ENCODE measurements at regions not wholly inside any gene's neighbourhood (a gene's known extent, or its start where the extent isn't known, plus 50 kb on each side); places are given as distances from the start of the nearest gene placed in this dataset.

DNA sequence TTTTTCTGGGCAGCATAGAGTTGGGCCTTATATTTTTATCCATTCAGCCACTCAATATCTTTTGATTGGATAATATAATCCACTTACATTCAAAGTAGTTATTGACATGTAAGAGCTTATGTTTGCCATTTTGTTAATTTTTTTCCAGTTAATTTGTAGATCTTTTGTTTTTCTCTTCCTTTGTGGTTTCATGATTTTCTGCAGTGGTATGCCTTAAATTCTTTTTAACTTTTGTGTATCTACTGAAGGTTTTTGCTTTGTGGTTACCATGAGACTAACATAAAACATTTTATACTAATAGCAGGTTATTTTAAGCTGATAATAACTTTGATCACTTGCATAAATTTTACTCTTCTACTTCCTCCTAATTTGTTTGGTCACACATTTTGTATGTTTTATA, 140.8 kb upstream of the GATB start:
- no peaks in the 10 kb centered on the region for H3K4me1 ChIP-seq (ENCODE audit: control insufficient read depth, insufficient read depth, low read length)
- H3K4me3 ChIP-seq (ENCODE audit: low read length), result no peak overlapping the region

DNA sequence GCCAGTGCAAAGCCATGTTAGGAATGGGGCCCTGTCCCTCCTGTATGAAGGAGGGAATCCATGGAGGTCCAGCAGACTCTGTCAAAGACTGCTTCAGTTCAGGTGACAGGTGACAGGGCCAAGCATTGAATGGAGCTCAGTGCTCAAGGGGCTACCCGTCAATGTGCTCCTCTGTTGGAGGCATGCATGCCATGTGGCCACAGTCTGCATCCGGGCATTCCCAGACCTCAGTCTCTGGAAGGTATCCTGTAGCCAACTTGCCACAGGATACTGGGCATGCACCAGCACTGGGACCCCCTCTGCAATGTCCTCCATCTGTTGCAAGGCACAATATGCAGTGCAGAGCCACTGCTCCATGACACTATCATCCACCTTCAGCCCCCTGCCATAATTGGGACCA, 136.1 kb upstream of the GATB start:
- no peaks in the 10 kb centered on the region for H3K27me3 ChIP-seq (ENCODE audit: control insufficient read depth, insufficient read depth, low read length)
- no peak overlapping the region for H3K27ac ChIP-seq (ENCODE audit: low read depth, low read length)
- H3K4me3 ChIP-seq (ENCODE audit: low read length), result no peak overlapping the region
- no peak overlapping the region for H3K9ac ChIP-seq (ENCODE audit: low read length)
- H3K36me3 ChIP-seq (ENCODE audit: control insufficient read depth, insufficient read depth, low read length), result no peaks in the 10 kb centered on the region
- no peaks in the 10 kb centered on the region for H3K4me1 ChIP-seq (ENCODE audit: control insufficient read depth, insufficient read depth, low read length)

More for the DNA sequence above, 140.8 kb upstream of the GATB start:
- Histone ChIP-seq H3K27me3 (ENCODE audit: control insufficient read depth, insufficient read depth, low read length) (no peaks in the 10 kb centered on the region), H3K27ac (ENCODE audit: low read depth, low read length) (no peak overlapping the region), H3K36me3 (ENCODE audit: control insufficient read depth, insufficient read depth, low read length) (no peaks in the 10 kb centered on the region), H3K9ac (ENCODE audit: low read length) (no peak overlapping the region)

DNA sequence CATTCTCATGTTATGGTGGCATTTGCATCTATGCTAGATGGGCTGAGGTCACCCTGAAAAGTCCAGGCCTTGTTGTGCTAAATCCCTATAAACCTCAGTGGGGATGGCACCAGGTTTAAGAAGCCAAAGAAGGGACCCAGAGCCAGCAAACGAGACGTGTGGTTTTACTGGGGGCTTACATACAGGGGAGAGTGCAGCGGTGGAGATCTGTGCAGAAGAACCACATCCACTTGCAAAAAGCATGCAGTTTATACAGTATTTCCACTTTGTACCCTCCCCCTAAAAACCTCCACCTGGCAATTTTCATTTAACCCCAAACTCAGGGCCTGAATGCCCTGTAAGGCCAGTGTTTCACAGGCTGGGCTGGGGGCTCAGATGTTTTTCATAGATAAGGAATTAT, 134.9 kb upstream of the GATB start:
- Histone ChIP-seq H3K27ac (ENCODE audit: low read depth, low read length) (no peak overlapping the region), H3K9ac (ENCODE audit: low read length) (no peak overlapping the region), H3K27me3 (ENCODE audit: control insufficient read depth, insufficient read depth, low read length) (no peaks in the 10 kb centered on the region), H3K36me3 (ENCODE audit: control insufficient read depth, insufficient read depth, low read length) (no peaks in the 10 kb centered on the region), H3K4me1 (ENCODE audit: control insufficient read depth, insufficient read depth, low read length) (no peaks in the 10 kb centered on the region), H3K4me3 (ENCODE audit: low read length) (no peak overlapping the region)

DNA sequence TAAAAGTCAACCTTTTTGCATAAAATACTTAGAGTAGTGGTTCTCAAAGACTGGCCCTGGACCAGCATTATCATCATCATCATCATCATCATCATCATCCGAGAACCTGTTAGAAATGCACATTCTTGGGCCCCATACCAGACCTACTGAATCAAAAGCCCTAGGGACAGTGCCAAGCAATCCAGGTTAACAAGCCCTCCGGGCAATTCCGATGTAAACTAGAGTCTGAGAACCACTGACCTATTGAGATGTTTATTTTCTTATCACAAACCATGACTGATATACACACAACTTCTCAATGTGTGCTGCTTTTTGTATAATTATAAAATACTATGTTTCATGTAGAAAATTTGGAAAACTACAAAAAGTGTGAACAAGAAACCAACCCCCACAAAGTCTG, 133.4 kb upstream of the GATB start:
- Histone ChIP-seq H3K27me3 (ENCODE audit: control insufficient read depth, insufficient read depth, low read length) (no peaks in the 10 kb centered on the region), H3K36me3 (ENCODE audit: control insufficient read depth, insufficient read depth, low read length) (no peaks in the 10 kb centered on the region)

DNA sequence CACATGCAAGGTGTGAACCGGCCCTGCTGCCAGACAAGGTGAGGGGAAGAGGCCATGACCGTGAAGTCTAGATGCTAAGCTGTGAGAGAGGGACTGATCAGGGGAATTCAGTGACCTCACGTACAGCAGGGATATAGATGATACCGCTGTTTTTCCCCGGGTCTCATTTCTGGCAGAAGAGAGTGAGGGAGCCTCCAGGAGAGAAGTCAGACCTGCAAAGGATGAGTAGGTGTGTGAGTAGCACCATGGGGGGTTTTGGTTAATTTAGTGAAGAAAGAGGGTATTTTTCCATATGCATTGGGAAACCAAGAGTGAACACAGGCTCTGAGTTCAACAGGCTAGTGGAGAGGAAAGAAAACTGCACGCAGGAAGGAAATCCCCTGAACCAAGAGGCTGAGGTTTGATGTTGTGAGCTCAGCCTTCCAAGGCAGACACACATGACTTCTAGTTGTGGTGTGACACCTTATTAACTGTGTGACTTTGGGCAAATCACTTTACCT, 127.6 kb upstream of the GATB start:
- H3K36me3 ChIP-seq (ENCODE audit: control insufficient read depth, insufficient read depth, low read length), result no peaks in the 10 kb centered on the region
- H3K27ac ChIP-seq (ENCODE audit: low read depth, low read length), result no peak overlapping the region
- no peak overlapping the region for H3K4me3 ChIP-seq (ENCODE audit: low read length)
- no peaks in the 10 kb centered on the region for H3K4me1 ChIP-seq (ENCODE audit: control insufficient read depth, insufficient read depth, low read length)
- H3K9ac ChIP-seq (ENCODE audit: low read length), result no peak overlapping the region
- no peaks in the 10 kb centered on the region for H3K27me3 ChIP-seq (ENCODE audit: control insufficient read depth, insufficient read depth, low read length)

More for the DNA sequence above, 133.4 kb upstream of the GATB start:
- Histone ChIP-seq H3K4me3 (ENCODE audit: low read length) (no peak overlapping the region), H3K27ac (ENCODE audit: low read depth, low read length) (no peak overlapping the region), H3K4me1 (ENCODE audit: control insufficient read depth, insufficient read depth, low read length) (no peaks in the 10 kb centered on the region), H3K9ac (ENCODE audit: low read length) (no peak overlapping the region)

DNA sequence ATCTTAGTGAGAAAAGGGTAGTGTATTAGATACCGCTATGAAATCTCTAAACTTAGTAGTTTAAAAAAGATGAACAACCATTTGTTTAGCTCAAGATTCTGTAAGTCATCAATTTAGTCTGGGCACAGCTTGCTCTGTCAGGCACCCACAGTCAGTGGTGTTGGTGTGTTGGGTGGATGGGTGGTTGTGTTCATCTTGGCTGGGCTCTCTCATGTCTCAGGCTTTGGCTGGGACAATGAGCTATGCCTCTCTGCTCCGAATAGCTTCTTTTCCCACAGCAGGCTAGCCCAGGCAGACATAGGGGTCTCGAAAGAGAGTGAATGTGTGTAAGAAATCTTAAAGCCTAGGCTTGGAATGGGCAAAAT, 127.0 kb upstream of the GATB start:
- Histone ChIP-seq H3K27me3 (ENCODE audit: control insufficient read depth, insufficient read depth, low read length) (no peaks in the 10 kb centered on the region), H3K9ac (ENCODE audit: low read length) (no peak overlapping the region), H3K4me1 (ENCODE audit: control insufficient read depth, insufficient read depth, low read length) (no peaks in the 10 kb centered on the region), H3K27ac (ENCODE audit: low read depth, low read length) (no peak overlapping the region), H3K4me3 (ENCODE audit: low read length) (no peak overlapping the region), H3K36me3 (ENCODE audit: control insufficient read depth, insufficient read depth, low read length) (no peaks in the 10 kb centered on the region)

DNA sequence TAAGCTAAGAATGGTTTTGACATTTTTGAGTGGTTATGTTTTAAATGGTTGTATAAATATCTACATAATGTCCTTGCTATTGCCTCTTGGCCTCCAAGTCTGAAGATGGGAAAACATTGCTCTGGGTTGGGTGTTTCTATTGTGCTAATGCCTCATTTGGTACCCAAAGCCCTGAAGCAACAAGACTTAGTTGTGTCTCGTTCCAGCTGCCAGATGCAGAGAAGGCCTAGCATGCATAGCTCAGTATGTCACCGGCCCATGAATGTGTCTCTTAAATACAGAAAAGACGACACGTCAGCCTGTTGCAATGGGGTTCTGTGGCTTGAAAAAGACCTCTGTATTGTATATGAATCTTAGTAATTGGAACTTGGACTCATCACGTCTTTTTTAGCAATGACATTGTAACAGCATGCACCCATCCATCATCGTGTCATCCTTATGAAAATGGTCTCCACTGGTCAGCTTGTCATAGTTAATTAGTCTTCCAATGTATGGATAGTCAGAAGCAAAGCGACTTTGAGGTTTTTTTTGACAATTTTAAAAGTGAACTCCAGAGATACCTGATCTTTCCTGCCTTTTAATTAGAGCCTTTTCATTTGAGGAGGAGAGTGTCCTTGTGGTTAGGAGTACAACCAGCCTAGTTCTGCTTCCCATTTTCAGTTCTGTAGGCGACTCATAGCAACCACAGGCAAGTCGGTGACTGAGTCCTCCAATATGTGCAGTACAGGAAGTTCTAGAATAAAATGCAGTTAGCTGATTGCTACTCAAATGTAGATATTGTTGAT, 126.4 kb upstream of the GATB start:
- Histone ChIP-seq H3K9ac (ENCODE audit: low read length) (no peak overlapping the region), H3K4me3 (ENCODE audit: low read length) (no peak overlapping the region), H3K27me3 (ENCODE audit: control insufficient read depth, insufficient read depth, low read length) (no peaks in the 10 kb centered on the region), H3K4me1 (ENCODE audit: control insufficient read depth, insufficient read depth, low read length) (no peaks in the 10 kb centered on the region), H3K36me3 (ENCODE audit: control insufficient read depth, insufficient read depth, low read length) (no peaks in the 10 kb centered on the region), H3K27ac (ENCODE audit: low read depth, low read length) (no peak overlapping the region)

DNA sequence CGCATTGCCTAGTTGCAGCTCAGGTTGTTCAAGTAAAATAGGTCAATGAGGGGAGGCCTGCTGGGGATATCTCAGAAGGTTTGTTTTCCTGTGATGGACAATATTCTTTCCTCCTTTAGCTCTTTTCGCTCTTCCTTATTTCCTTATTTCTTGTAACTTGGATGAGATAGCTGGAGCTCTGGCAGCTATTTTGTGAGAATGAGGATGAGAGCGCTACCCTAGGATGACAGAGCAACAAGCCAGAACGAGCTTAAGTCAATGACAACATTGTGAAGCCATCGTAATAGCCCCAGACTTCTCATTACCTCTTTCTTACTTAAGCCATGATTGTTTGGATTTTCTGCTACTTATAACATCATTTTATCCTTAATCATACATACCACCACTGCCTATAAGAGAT, 124.3 kb upstream of the GATB start:
- Histone ChIP-seq H3K4me1 (ENCODE audit: control insufficient read depth, insufficient read depth, low read length) (no peaks in the 10 kb centered on the region), H3K9ac (ENCODE audit: low read length) (no peak overlapping the region), H3K36me3 (ENCODE audit: control insufficient read depth, insufficient read depth, low read length) (no peaks in the 10 kb centered on the region), H3K27ac (ENCODE audit: low read depth, low read length) (no peak overlapping the region), H3K4me3 (ENCODE audit: low read length) (no peak overlapping the region), H3K27me3 (ENCODE audit: control insufficient read depth, insufficient read depth, low read length) (no peaks in the 10 kb centered on the region)

DNA sequence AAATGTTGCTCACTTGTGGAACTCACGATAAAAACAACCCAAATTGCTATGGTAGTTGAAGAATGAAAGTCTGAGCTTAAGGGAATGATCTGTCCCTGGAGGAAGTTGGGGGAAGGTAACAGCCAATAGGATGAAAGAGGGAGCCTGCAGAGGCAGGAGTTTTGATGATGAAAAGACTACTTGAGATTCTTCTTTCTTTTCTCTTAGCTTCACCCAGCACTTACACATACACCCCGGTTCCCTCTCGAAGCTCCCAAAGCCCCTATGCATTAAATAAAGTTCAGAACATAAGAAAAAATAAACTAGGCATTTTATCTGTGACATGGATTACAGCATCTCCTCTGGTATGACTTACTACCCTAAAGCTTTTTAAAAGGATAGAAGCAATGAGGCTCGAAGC, 122.9 kb upstream of the GATB start:
- H3K36me3 ChIP-seq (ENCODE audit: control insufficient read depth, insufficient read depth, low read length), result no peaks in the 10 kb centered on the region
- H3K9ac ChIP-seq (ENCODE audit: low read length), result no peak overlapping the region
- H3K4me3 ChIP-seq (ENCODE audit: low read length), result no peak overlapping the region
- H3K27ac ChIP-seq (ENCODE audit: low read depth, low read length), result no peak overlapping the region
- H3K27me3 ChIP-seq (ENCODE audit: control insufficient read depth, insufficient read depth, low read length), result no peaks in the 10 kb centered on the region
- H3K4me1 ChIP-seq (ENCODE audit: control insufficient read depth, insufficient read depth, low read length), result no peaks in the 10 kb centered on the region

DNA sequence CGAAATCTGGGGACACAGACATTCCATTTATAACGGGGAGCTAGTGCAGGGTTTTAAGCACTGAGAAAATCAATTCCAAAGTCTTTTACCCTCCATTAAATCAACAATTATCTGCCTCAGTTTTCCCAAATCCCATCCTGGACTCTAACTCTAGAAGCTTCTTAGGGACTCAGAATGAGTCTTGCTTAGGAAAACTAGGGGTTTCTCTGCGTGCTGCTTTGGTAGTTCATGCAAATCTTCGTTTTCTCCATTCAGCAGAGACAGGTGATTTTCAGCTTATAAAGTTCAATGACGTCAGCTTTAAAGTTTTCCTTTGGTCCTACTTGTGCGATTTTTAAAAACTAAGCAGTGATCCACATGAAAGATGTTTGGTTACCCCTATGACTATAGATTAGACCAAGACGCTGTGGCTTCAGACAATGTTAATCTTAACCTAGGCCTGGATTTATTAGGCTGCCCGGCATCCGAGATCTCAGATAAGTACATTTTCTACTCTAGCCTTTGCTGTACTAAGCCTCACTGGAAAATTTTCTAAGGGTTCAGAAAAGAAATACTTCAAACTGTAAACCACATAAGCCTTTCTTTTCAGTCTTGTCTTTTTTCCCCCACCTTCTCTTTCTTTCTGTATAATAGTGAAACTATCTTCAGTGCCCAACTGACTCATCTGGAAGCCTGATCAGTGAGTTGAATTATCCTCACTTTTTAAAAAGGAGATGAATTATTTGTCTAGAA, 121.4 kb upstream of the GATB start:
- Histone ChIP-seq H3K27me3 (ENCODE audit: control insufficient read depth, insufficient read depth, low read length) (no peaks in the 10 kb centered on the region), H3K9ac (ENCODE audit: low read length) (no peak overlapping the region)

DNA sequence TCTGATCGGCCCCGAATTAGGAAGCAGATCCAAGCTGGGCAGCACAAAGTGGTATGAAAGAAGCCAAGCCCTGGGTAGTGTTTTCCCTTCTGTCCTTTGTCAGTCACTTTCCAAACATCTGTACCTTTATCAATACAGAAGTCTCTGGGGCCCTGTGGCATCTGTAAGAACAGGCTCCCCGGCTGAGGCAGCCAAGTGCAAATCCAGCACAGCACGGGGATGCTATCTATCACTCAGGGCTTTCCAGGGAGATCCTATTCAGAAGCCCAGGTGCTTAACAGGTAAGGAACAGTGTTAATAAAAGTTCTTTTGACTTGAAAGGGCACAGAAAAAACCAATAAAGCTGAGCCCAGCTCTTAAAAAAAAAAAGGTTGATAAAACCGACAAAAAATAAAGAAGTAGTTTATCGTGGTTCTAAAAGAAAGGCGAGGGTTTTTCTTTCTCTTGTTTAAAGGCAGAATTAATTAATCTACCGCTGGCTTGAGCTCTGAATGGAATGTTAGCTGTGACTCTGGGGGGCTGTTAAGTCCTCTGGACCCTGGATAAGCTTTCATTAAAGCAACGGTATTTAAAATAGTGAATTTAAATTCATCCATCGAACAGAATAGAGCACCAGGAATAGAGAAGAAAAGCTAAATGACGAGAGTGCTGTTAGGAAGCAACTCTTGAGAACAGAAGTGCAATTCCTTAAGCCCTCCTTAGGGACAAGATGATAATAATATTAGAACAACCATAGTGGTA, 119.1 kb upstream of the GATB start:
- H3K36me3 ChIP-seq (ENCODE audit: control insufficient read depth, insufficient read depth, low read length), result no peaks in the 10 kb centered on the region
- H3K27ac ChIP-seq (ENCODE audit: low read depth, low read length), result no peak overlapping the region
- no peak overlapping the region for H3K4me3 ChIP-seq (ENCODE audit: low read length)
- H3K27me3 ChIP-seq (ENCODE audit: control insufficient read depth, insufficient read depth, low read length), result no peaks in the 10 kb centered on the region
- H3K4me1 ChIP-seq (ENCODE audit: control insufficient read depth, insufficient read depth, low read length), result no peaks in the 10 kb centered on the region
- no peak overlapping the region for H3K9ac ChIP-seq (ENCODE audit: low read length)

More for the DNA sequence above, 121.4 kb upstream of the GATB start:
- Histone ChIP-seq H3K4me1 (ENCODE audit: control insufficient read depth, insufficient read depth, low read length) (no peaks in the 10 kb centered on the region), H3K27ac (ENCODE audit: low read depth, low read length) (no peak overlapping the region), H3K36me3 (ENCODE audit: control insufficient read depth, insufficient read depth, low read length) (no peaks in the 10 kb centered on the region), H3K4me3 (ENCODE audit: low read length) (no peak overlapping the region)

DNA sequence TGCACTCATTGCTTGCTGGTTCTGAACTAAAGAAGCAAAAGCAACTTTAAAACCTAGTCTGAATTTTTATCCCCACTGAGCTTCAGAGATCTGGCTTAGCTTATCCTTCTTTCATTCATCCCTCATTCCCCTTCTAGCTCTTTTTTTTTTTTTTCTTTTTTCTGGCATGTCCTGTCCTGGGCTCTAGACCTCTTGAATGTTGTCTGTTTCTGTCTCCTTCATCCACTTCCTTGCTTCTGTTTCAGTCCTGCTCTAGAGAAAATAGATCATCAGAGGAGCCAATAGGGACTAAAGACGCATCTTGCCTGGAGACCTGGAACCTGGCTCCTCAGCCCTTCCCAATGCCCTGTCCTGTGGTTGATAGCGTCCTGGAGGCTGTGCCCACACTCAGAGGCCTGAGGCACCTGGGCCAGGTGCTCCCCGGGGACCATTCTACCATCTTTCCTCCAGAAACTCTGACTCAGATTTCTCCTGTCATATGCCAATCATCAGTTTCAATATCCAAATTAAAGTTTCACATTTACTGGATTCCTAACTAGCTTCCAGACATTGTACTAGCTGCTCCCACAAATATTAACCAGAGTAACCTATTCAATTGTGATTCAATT, 115.7 kb upstream of the GATB start:
- Histone ChIP-seq H3K36me3 (ENCODE audit: control insufficient read depth, insufficient read depth, low read length) (no peaks in the 10 kb centered on the region), H3K27me3 (ENCODE audit: control insufficient read depth, insufficient read depth, low read length) (no peaks in the 10 kb centered on the region), H3K27ac (ENCODE audit: low read depth, low read length) (no peak overlapping the region), H3K9ac (ENCODE audit: low read length) (no peak overlapping the region), H3K4me1 (ENCODE audit: control insufficient read depth, insufficient read depth, low read length) (no peaks in the 10 kb centered on the region), H3K4me3 (ENCODE audit: low read length) (no peak overlapping the region)

All from rectal smooth muscle tissue (tissue), 1 donor.